Neural progenitor cell (in vitro differentiated cells): ENCODE measurements at regions not wholly inside any gene's neighbourhood (a gene's known extent, or its start where the extent isn't known, plus 50 kb on each side); places are given as distances from the start of the nearest gene placed in this dataset.

Experiments
- CTCF ChIP-seq: fragments of 200-600 bp; sonication (generic); IDR thresholded peaks from 2 replicates; pipeline ENCODE4 v1.5.1; 2017; ENCODE audit warnings: antibody characterized with exemption, mild to moderate bottlenecking
- EZH2 ChIP-seq: fragments of 200-600 bp; sonication (generic); IDR thresholded peaks from 2 replicates; pipeline ENCODE4 v1.6.1; 2017; ENCODE audit warnings: antibody characterized with exemption, mild to moderate bottlenecking, moderate library complexity

- TF ChIP-seq CTCF (no peak), EZH2 (no peak)
Observed at GRCh38 chr2:234399451-234400246, 97.2 kb downstream of the ARL4C start.
